Ovary (tissue), 3 donors: ENCODE measurements at regions not wholly inside any gene's neighbourhood (a gene's known extent, or its start where the extent isn't known, plus 50 kb on each side); places are given as distances from the start of the nearest gene placed in this dataset.

Source experiments
- CTCF ChIP-seq, 3 donors: fragments of 450-650 bp in 2 of 3; fragments of 200-600 bp in 1 of 3; IDR thresholded peaks; one replicate each; pipeline versions ENCODE4 v1.5.1 to v1.8.0; 2016 to 2022; ENCODE audit warnings: antibody characterized with exemption in 3 of 3, mild to moderate bottlenecking in 1 of 3
- POLR2A ChIP-seq: fragments of 450-650 bp; IDR thresholded peaks from one replicate; pipeline ENCODE4 v1.6.1; 2017; ENCODE audit warnings: antibody characterized with exemption, mild to moderate bottlenecking, moderate library complexity
- donor health status: DM: no; HTN: no; CAD: no.

GRCh38 chr2:176689711-176690110 lies 420.5 kb downstream of the MTX2 start:
- TF ChIP-seq CTCF (IDR thresholded peaks at IDR 0.05) = no peak
- TF ChIP-seq POLR2A = no peak
